ENCODE measurements at regions not wholly inside any gene's neighbourhood (a gene's known extent, or its start where the extent isn't known, plus 50 kb on each side); places are given as distances from the start of the nearest gene placed in this dataset.
"Not testable (repeated sequence)": the region's sequence is repeated elsewhere in the genome, so short reads cannot be mapped to it uniquely, and the experiment has no call there.

DNA sequence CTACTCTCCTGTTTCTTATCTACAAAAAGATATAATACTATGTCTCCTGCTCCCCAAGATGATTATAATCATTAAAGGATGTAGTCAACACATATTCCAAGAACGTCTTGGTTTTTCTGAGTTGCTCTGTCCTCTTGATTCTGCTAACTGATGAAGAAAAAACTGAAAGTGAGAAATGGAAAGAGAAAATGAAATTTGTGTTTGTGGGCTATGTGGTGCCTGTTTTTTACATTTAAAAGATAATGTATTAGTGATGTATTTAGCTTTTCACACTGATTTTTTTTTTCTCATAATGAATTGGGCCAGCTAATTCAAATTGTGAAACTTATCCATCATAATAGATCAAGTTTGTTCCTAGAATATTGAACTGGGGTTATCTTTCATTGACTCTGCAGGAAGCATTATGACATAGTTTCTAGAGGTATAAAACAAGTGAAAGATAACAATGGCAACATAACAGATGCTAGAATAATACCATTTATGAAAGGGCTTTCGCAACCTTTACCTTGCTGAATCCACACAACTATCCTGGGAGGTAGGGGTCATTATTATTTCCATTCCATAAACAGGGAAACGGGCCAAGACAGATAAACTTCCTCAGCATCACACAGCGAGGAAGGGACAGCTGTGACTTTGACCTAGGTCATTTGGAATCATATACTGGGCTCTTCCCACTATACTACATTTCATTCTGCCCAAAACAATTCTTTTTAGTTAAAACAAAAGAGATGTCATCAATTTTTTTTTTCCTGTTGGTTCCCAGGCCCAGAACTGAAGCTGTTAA is 336.7 kb downstream of the GJA1 start:
- DNase-seq: no peak

DNA sequence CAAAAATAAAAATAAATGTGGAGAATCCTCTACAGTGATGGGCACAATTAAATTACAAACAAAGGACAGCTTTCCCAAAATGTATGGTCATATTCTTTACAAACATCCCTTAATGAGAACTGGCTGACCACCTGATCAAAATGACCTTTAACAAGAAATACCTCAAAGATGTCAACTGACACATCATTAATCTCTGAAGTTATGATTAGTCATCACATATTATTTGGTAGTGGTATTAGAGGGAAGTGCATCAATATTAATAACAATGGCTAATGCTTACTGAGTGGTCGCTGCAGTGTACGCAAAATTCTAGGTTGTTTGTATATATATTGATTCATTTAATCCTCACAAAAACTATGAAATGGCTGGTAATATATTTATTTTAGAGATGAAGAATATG is 340.6 kb downstream of the GJA1 start:
- DNase-seq: no peak

- DNase-seq: peak; percentile 5
Observed at GRCh38 chr6:121780325-121781321, 345.2 kb downstream of the GJA1 start.

- no peak for DNase-seq
Observed at GRCh38 chr6:121791396-121792315, 356.2 kb downstream of the GJA1 start.

- DNase-seq: peak; percentile 9
Observed at GRCh38 chr6:121794630-121795029, 359.2 kb downstream of the GJA1 start.

DNA sequence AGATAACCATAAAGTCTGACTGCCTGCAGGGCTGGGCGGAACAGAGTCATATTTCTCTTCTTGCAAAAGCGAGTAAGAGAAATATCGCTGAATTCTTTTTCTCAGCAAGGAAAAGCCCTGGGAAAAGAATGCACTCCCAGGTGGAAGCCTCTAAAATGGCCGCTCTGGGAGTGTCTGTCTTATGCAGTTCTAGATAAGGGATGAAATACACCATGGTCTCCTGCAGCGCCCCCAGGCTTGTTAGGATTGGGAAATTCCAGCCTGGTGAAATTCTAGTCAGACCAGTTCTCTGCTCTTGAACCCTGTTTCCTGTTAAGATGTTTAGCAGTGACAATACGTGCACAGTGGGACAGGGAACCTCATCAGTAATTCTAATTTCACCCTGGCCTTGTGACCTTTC is 362.2 kb downstream of the GJA1 start:
- DNase-seq: not testable (repeated sequence)

GRCh38 chr6:121798126-121798525 is 362.7 kb downstream of the GJA1 start:
- not testable (repeated sequence) for DNase-seq

- no peak for DNase-seq
Observed at GRCh38 chr6:121799574-121799973, 364.1 kb downstream of the GJA1 start.

GRCh38 chr6:121800047-121800446 is 364.6 kb downstream of the GJA1 start:
- DNase-seq: no peak

DNA sequence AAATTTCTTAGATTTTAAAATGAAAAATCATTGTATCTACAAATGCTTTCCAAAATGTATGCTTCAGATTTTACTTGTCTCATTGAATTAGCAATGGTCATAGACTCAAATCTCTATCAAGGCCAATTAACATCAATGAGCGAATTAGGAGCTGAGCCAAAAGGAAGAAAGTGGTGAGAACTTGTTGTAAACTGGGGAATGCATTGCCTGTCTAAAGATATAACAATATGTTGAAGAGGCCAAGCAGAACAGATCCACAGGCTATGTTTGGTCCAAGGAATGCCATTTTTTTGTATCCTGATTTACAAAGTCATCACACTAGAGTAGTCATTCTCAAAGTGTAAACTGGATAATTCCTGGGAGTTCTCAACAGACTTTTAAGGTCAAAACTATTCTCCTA is 370.7 kb downstream of the GJA1 start:
- no peak for DNase-seq

DNA sequence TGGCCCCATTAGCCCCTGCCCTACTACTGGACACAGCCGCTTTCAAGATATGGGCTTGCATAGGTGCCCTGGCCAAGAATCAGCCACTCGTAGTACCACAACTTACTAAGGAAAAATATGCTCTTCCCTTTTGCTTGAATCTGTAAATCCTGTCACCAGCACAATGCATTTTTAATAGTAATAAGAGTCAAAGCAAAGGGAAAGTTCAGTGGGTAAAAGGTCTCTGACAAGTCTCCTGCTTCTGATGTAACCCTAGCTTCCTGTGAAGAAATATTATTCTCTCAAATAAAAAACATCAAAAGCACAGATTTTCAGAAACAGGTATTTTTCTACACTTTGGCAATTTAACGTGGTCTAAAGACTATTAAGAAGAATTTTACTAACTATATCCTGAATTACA is 373.8 kb downstream of the GJA1 start:
- no peak for DNase-seq

DNA sequence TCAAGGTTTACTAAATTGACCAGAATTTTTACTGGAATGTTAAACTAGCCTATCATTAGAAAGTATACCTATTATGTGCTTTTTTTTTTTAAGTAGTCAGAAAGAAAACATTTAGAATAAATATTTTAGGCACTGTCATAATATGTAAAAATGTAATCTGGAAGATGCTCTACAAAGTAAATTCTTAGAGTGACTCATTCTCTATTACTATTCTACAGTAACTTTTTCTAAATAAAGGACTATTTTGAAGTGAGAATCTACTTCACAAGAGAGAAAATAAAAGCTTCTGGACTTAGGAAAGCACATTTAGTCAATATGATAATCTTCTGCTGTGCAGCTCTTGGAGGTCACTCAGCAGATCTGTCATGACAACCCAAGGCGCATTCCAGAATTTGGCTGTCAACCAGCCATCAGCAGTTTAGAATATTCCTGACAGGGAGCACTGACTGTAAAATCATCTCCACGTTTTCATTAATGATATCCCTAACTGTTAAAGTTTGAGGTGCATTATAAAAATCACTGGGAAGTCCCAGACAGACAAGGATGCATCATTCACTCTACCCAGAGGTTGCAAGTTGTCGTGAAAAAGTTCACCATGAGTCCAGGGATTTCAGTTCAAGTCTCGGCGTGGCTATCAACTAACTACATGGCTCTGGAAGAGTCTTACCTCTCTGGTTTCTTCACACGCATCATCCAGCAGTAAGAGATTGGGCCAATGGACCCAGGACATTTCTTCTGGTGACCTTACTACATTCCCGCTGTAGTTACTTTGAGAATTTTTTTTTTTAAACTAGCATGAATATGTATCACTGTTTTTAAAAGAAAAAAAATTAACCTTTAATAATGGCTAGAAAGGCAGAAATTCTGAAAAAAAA is 374.9 kb downstream of the GJA1 start:
- no peak for DNase-seq

DNA sequence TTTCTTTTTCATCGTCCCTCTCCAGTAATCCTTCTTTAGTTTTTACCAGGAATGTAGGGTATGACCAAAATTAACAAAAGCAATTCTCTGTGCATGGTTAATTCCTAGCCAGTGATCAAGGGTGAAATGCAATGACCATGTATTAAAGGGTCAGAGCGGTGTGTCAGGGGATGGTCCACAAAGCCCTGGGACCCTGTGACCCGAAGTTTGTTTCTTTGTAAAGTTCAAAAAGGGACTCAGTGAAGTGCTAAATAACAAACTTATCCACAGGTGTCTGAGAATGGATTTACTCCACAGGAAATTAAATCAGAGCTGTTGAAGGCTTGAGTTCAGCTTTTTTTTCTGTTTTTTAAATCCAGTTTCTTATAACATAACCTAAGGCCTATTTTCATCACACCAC is 375.7 kb downstream of the GJA1 start:
- no peak for DNase-seq

DNA sequence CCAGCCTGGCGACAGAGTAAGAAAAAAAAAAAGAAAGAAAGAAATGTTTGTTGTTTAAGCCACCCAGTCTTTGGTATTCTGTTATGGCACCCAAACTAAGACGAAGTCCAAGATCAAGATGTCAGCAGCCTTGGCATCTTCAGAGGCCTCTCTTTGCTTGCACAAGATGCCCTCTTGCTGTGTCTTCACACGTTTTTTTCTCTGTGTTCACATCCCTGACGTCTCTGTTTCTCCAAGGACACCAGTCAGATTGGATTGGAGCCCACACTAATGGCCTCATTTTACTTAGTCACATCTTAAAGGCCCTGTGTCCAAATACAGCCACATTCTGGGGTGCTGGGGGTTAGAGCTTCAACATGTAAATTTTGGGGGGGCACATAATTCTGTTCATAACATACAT is 380.9 kb downstream of the GJA1 start:
- no peak for DNase-seq

GRCh38 chr6:121816906-121817540 is 381.6 kb downstream of the GJA1 start:
- DNase-seq: no peak

DNA sequence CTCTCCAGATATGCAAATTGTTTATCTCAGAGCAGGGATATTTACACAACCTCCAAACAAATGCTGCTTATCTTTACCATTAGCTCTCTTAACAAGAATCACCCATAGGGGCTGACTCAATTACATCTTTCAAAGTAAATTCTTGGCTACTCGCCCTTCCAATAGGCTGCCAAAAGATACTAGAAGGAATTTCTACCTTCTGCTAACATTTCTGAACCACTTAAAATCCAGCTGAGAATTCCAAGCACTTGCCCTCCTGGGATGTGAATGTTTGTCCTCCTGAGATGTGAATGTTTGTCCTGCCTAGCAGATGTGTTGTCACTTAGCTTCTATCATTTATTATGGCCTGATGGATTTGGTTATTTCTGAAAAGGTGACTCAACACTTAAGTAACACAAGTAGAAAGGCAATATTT is 388.0 kb downstream of the GJA1 start:
- no peak for DNase-seq

- no peak for DNase-seq
Observed at GRCh38 chr6:121826156-121826810, 390.8 kb downstream of the GJA1 start.

DNA sequence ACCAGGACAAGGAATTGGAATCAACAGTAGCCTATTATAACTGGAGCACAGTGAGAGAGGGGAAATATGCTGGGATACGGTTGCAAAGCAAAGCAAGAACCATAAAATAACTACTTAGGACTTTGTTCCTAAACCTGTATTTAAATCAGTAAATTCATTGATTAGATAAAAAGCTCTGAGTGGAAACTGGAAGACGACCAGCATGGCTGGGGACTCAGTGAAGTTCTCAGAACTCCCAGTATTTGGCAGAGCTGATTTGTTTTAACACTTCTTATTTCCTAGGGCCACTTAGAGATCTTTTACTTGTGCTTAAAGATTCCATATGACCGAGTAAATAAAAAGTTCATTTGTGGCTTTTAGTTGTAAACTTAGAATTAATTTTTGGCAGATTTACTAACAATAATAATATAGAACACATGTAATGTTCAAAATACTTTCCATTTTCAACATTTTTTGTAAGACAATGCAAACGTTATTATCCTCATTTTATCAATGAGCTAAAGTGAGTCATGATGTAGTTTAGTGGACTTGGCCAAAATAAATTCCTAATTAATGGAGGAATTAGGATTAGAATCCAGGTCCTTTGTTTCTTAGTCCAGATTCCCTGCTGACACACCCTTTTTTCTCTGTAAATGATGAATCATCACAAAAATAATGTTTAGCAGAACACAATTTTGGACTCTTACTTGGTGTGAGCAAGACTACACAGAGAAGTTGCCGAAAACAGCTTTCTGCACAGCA is 392.9 kb downstream of the GJA1 start:
- DNase-seq: no peak

- no peak for DNase-seq
Observed at GRCh38 chr6:121830736-121831135, 395.3 kb downstream of the GJA1 start.

- DNase-seq: no peak
Observed at GRCh38 chr6:121835662-121836061, 400.2 kb downstream of the GJA1 start.

Data from activated CD4-positive, alpha-beta T cell treated with anti-CD3 and anti-CD28 coated beads for 48 hours (primary cell).